GM10266 (cell line): ENCODE measurements at regions not wholly inside any gene's neighbourhood (a gene's known extent, or its start where the extent isn't known, plus 50 kb on each side); places are given as distances from the start of the nearest gene placed in this dataset.
"Not testable (repeated sequence)": the region's sequence is repeated elsewhere in the genome, so short reads cannot be mapped to it uniquely, and the experiment has no call there.

Experiments used
- DNase-seq: peaks from one replicate; pipeline ENCODE4 v3.0.0; 2012; ENCODE audit errors: extremely low spot score
- CTCF ChIP-seq: IDR thresholded peaks from 2 replicates; pipeline ENCODE4 v1.5.1; 2012; ENCODE audit warnings: mild to moderate bottlenecking, low read depth; ENCODE audit not compliant: control insufficient read depth, insufficient read depth; ENCODE audit errors: missing control alignments

DNA sequence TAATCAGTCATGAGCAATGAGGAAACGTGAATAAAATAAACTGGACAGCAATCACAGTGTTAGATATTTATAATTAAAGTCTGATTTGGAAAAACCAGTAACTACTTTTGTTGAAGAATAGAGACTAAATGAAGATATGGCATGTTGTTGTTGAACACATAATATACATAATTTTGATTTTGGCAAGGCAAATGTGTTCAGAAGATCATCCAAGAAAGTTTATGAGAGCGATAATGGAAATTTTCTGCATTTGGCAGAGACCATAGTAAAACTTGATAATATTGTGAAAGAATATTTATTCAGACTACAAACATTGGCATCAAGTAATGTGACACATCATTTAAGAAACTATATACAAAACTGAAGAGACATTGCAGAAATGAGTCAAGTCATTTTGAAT lies 620.7 kb downstream of the TMA16 start:
- TF ChIP-seq CTCF: no peak

DNA sequence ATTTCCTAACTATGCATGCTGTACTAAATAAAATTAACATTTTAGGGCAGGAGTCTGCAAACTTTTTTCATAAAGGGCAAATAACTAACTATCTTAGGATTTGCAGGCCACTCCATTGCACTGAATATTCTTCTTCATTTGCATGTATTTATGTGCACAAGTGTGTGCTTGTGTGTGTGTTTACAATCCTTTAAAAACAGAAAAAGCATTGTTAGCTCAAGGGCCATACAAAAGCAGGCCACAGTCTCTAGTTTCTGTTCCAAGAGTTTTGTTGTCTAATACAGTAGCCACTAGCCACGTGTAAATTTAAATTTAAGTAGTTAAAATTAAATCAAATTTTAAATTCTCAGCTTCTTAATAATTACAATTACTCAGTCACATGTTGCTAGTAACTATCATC lies 621.8 kb downstream of the TMA16 start:
- DNase-seq: no peak
- TF ChIP-seq CTCF: no peak

More for the DNA sequence above, 620.7 kb downstream of the TMA16 start:
- DNase-seq: no peak

DNA sequence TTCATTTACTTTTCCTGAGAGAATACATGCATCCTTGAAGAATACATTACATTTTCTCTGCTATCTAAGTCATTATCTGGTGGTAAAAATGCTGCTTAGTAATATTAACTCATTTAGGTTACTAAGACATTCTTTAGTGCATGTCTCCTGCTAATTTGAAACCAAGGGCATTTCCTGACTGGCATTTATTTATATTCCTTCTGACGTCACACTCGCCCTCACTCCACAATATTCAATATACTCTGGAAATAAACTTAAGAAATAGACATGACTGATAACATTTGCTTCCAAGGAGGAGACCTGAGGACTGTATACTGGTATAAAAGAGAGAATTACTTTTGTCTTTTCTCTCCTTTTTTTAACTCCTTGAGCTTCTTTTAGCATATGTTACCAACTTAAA lies 619.5 kb upstream of the SMIM31 start:
- DNase-seq: no peak
- no peak for TF ChIP-seq CTCF

- DNase-seq: no peak
- TF ChIP-seq CTCF: no peak
Observed at GRCh38 chr4:164136180-164136616, 617.7 kb upstream of the SMIM31 start.

GRCh38 chr4:164138521-164138920 lies 615.4 kb upstream of the SMIM31 start:
- no peak for DNase-seq
- no peak for TF ChIP-seq CTCF

- no peak for TF ChIP-seq CTCF
- no peak for DNase-seq
Observed at GRCh38 chr4:164139291-164139690, 614.6 kb upstream of the SMIM31 start.

DNA sequence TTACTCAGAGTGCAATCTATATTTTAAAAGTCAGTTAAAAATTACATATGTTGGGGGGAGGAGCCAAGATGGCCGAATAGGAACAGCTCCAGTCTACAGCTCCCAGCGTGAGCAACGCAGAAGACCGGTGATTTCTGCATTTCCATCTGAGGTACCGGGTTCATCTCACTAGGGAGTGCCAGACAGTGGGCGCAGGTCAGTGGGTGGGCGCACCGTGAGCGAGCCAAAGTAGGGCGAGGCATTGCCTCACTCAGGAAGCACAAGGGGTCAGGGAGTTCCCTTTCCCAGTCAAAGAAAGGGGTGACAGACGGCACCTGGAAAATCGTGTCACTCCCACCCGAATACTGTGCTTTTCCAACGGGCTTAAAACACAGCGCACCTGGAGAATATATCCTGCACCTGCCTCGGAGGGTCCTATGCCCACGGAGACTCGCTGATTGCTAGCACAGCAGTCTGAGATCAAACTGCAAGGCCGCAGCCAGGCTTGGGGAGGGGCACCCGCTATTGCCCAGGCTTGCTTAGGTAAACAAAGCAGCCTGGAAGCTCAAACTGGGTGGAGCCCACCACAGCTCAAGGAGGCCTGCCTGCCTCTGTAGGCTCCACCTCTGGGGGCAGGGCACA lies 612.1 kb upstream of the SMIM31 start:
- DNase-seq: not testable (repeated sequence)

GRCh38 chr4:164154416-164154815 lies 599.5 kb upstream of the SMIM31 start:
- no peak for DNase-seq
- TF ChIP-seq CTCF: no peak
